ENCODE measurements at regions not wholly inside any gene's neighbourhood (a gene's known extent, or its start where the extent isn't known, plus 50 kb on each side); places are given as distances from the start of the nearest gene placed in this dataset.
A peak's percentile ranks its signal among the peaks of the same experiment; 100 is the strongest.

- no peak for DNase-seq
These were observed 145.2 kb upstream of the AKIRIN2 start for GRCh38 chr6:87847135-87847829.

- no peak for DNase-seq
These were observed 144.4 kb upstream of the AKIRIN2 start for GRCh38 chr6:87846434-87846833.

- no peak for DNase-seq
These were observed 138.3 kb upstream of the AKIRIN2 start for GRCh38 chr6:87840324-87840723.

GRCh38 chr6:87837876-87838275, 135.8 kb upstream of the AKIRIN2 start:
- no peak for DNase-seq

GRCh38 chr6:87837444-87837843, 135.4 kb upstream of the AKIRIN2 start:
- DNase-seq = no peak

- peak; percentile 57 for DNase-seq
These were observed 130.2 kb upstream of the AKIRIN2 start for GRCh38 chr6:87832025-87832825.

GRCh38 chr6:87830907-87831306, 128.9 kb upstream of the AKIRIN2 start:
- no peak for DNase-seq

- no peak for DNase-seq
These were observed 127.6 kb upstream of the AKIRIN2 start for GRCh38 chr6:87829622-87830121.

GRCh38 chr6:87828044-87828443, 126.0 kb upstream of the AKIRIN2 start:
- no peak for DNase-seq

- no peak for DNase-seq
These were observed 125.3 kb upstream of the AKIRIN2 start for GRCh38 chr6:87827346-87827745.

GRCh38 chr6:87826424-87826823, 124.4 kb upstream of the AKIRIN2 start:
- peak; percentile 8 for DNase-seq

GRCh38 chr6:87825821-87826221, 123.8 kb upstream of the AKIRIN2 start:
- no peak for DNase-seq

GRCh38 chr6:87824958-87825491, 123.0 kb upstream of the AKIRIN2 start:
- no peak for DNase-seq

- no peak for DNase-seq
These were observed 120.0 kb upstream of the AKIRIN2 start for GRCh38 chr6:87822011-87822410.

- no peak for DNase-seq
These were observed 118.4 kb upstream of the AKIRIN2 start for GRCh38 chr6:87820343-87820984.

GRCh38 chr6:87817183-87817582, 115.2 kb upstream of the AKIRIN2 start:
- DNase-seq = no peak

GRCh38 chr6:87815449-87815848, 113.4 kb upstream of the AKIRIN2 start:
- DNase-seq = no peak

GRCh38 chr6:87808005-87808757, 106.1 kb upstream of the AKIRIN2 start:
- no peak for DNase-seq

GRCh38 chr6:87807475-87807874, 105.4 kb upstream of the AKIRIN2 start:
- no peak for DNase-seq

GRCh38 chr6:87806635-87807034, 104.6 kb upstream of the AKIRIN2 start:
- DNase-seq = peak; percentile 16

GRCh38 chr6:87806099-87806498, 104.1 kb upstream of the AKIRIN2 start:
- no peak for DNase-seq

- DNase-seq = no peak
These were observed 101.8 kb upstream of the AKIRIN2 start for GRCh38 chr6:87803791-87804190.

GRCh38 chr6:87799651-87800050, 97.6 kb upstream of the AKIRIN2 start:
- DNase-seq = no peak

All from DMS53 (cell line).